Skeletal muscle cell (primary cell): ENCODE measurements at regions not wholly inside any gene's neighbourhood (a gene's known extent, or its start where the extent isn't known, plus 50 kb on each side); places are given as distances from the start of the nearest gene placed in this dataset.
"Not testable (repeated sequence)": the region's sequence is repeated elsewhere in the genome, so short reads cannot be mapped to it uniquely, and the experiment has no call there.

ENCODE experiments used
- DNase-seq: peaks from one replicate; pipeline ENCODE4 v3.0.0-alpha.2; 2010; ENCODE audit warnings: low read depth
- H3K4me3 ChIP-seq: 2 replicates; pipeline ENCODE4 v1.5.1; 2011; ENCODE audit warnings: low read depth, mild to moderate bottlenecking, control low read depth, low read length, moderate library complexity

DNA sequence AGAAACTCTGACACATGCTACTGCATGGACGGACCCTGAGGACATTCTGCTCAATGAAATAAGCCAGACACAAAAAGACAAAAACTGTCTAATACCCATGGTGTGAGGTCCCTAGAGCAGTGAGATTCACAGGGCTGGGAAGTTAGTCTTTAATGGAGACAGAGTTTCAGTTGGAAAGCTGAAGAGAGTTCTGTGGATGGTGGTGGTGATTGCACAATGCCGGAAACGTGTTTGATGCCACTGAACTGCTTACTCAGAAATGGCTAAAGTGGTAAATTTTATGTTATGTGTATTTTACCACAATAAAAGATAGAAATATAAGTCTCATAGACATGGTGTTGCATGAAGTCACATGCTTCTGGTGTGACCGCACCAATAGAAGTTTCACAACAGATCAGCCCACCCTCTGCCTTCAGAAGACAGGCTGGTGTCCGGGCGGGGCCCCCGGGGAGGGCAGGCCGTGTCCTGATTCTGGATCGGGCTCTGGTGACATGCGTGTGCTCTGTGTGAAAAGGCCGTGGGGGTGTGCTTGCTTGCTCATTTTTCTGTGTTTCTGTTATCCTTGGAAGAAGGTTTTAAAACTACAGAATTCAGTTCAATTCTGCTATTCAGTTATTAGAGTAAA is 108.5 kb upstream of the ZNF469 start:
- not testable (repeated sequence) for DNase-seq

DNA sequence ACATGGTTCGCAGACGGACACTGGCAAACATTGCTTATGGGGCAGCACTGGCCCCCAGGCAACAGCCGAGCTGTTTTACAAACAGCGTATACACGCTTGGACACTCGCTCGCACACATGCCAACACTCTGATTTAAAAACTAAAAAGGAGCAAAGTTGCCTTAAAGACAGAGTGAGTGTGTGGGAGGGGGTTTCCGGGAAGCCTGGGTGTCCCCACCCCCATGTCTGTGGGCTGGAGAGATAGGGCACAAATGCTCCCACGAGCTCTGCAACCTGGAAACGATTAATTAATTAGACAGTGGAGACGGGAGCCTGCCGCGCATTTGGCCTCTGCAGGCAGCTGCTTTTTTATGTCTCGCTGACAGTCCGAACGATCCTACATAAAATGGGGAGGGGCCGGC is 107.9 kb upstream of the ZNF469 start:
- no peak for DNase-seq
- H3K4me3 ChIP-seq = no peak overlapping the region

More for the DNA sequence above, 108.5 kb upstream of the ZNF469 start:
- H3K4me3 ChIP-seq = not testable (repeated sequence)

DNA sequence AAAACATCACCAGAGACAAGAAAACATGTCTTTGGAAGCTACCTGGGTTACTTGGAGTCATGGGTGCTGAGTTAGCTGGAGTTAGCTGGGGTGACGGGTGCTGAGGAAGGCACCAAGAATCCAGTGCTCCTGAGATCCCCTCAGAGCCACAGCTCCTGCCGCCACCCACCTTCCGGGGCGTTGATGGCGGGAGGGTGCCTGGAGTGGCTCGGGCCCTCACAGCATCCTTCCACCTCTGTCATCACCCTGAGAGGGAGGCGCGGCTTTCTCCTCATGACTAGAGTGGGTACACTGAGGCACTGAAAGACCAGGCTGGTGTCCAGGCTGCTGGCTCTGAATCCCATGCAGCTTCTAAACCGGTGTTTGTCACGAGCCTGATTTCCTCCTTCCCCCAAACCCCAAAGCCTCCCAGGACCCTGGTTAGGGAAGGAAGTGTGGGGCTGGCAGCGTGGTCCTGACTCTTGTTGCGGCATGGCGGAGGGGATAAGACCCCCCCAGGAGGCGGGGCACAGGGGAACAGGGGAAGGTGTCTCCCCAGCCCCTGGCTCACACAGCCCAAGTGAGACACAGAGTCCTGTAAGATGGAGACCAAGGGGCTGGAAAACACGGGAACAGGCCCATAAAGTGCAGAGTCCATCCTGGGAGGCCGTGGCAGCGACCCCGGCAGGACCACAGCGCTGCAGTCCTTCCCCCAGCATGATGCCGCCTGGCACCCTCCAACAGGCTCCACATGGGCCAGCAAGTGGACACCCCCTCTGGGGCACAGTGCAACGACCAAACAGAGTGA is 107.2 kb upstream of the ZNF469 start:
- H3K4me3 ChIP-seq, DNase-seq: not testable (repeated sequence)

DNA sequence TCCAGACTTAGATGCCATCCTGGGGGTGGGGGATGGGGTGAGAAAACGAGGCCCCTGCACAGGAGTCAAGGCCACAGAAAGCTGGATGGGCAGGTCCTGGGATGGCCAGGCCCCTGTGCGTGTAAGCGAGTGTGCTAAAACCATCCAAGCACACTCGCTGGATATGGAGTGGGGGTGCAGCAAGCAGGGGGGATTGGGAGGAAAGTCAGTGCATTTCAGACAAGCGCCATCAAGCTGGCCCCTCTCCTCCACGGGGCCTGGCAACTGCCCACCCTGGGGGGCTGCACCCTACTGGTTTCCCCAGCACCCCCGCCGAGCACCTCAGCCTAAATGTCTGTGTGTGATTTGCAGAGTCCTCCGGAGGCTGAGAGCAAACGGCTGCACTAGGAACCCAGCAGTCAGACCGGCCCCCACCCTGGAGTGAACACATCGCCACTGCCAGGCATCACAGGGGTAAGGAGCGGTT is 106.6 kb upstream of the ZNF469 start:
- not testable (repeated sequence) for DNase-seq, H3K4me3 ChIP-seq

DNA sequence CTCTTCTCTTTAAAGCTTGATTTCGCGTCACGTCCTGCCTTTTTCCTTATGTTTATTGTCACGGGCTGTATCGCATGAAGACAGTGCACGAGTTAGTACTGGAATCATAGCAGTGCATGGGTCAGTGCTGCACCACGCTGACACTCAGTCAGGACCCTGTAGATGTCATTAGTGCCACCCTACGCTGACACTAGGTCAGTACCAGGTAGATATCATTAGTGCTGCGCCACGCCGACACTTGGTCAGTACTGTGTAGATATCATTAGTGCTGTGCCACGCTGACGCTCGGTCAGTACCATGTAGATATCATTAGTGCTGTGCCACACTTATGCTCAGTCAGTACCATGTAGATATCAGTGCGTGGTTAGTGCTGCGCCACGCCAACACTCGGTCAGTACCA is 106.2 kb upstream of the ZNF469 start:
- no peak for DNase-seq
- no peak overlapping the region for H3K4me3 ChIP-seq

DNA sequence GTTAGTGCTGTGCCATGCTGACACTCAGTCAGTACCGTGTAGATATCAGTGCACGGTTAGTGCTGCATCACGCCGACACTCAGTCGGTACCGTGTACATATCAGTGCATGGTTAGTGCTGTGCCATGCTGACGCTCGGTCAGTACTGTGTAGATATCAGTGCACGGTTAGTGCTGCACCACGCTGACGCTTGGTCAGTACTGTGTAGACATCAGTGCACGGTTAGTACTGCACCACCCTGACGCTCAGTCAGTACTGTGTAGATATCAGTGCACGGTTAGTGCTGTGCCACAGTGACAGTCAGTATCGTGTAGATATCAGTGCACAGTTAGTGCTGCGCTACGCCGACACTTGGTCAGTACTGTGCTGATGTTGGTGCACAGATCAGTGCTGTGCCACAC is 102.8 kb upstream of the ZNF469 start:
- H3K4me3 ChIP-seq = no peak overlapping the region
- DNase-seq = no peak

DNA sequence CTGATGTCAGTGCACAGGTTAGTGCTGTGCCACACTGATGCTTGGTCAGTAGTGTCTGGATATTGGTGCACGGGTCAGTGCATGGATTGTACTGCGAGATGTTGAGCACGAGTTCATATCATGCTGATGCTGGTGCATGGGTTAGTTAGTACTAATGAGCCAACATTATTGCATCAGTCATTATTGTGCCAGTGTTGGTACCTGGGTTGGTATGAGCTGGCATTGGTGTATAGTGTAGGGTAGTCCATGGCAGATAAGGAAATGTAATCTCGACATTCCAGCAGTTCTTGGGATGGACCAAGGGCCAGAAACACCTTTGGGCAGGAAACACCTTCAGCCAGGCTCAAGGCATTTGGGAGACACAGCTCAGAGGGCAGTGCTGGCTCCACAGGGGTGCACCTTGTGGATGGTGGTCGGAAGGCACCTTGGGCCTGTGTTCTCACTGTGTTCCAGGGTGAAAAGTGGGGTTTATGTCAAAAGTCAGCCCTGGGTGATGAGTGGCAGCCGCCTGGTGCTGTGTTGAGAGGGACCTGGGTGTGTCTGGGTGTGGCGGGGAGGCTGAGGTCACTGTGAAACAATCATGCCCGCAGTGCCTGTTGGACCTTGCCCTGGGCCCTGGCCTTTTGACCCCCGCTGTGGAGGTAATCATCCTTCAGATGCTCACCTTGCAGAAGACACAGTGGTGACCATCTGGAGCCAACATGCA is 100.7 kb upstream of the ZNF469 start:
- no peak for DNase-seq

DNA sequence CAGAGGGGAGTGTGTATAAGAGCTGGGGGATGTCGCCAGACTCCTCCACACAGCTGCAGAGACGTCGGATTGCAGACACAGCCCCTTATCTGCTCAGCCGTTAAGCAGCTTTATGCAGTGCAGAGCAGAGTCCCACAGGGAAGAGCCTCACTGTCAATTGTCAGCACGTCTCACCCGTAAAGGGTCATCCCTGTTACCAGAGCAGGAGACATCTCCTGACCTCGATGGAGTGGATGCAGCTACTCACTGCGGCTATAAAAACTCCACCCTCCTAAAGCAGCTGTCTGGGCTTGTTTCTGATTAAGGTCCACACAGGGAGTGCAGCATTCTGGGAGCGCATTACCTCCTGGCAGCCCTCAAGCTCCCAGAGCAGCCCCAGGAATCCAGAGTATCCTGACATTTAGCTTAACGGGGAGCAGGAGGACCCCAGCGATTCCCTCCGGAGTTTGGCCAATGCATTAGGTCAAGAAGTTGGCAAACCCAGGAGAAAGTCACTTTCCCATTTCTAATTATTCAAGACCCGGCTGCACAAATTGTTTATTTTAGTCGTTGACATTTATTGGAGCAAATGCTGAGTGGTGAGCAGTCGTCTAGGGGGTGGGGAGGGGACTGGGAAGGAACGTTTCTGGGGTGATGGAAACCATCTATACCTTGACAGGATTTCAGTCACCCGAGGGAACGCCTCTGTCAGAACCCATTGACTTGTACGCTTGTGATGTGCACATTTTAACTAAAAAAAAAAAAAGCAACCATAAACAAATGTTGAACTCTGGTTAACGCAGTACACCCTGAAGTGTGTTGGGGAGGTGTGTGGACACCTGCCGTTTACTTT is 100.0 kb upstream of the ZNF469 start:
- DNase-seq = no peak

More for the DNA sequence above, 100.7 kb upstream of the ZNF469 start:
- H3K4me3 ChIP-seq = no peak overlapping the region

DNA sequence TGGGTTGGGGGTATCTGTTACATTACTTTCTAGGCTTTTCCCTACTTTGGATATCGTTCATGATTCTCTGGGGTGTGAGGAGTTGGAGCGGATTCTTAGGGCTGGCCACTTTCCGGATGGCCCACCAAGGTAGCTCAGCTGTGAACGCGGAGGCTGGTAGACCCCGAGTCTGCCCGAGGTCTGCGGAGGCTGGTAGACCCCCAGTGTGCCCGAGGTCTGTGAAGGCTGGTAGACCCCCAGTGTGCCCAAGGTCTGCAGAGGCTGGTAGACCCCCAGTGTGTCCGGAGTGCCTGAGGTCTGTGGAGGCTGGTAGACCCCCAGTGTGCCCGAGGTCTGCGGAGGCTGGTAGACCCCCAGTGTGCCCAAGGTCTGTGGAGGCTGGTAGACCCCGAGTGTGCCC is 99.2 kb upstream of the ZNF469 start:
- no peak for DNase-seq
- H3K4me3 ChIP-seq = no peak overlapping the region

More for the DNA sequence above, 100.0 kb upstream of the ZNF469 start:
- no peak overlapping the region for H3K4me3 ChIP-seq

DNA sequence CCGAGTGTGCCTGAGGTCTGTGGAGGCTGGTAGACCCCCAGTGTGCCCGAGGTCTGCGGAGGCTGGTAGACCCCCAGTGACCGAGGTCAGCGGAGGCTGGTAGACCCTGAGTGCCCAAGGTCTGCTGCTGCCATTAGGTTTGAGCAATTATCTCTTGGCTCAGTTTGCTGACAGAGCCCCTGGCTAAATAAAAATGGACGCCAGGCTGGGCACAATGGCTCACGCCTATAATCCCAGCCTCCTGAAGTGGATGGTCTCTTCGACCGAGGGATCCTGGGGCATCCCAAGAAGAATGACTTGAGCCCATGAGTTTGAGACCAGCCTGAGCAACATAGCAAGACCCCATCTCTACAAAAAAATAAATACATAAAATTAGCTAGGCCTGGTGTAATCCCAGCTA is 98.7 kb upstream of the ZNF469 start:
- no peak overlapping the region for H3K4me3 ChIP-seq
- no peak for DNase-seq

DNA sequence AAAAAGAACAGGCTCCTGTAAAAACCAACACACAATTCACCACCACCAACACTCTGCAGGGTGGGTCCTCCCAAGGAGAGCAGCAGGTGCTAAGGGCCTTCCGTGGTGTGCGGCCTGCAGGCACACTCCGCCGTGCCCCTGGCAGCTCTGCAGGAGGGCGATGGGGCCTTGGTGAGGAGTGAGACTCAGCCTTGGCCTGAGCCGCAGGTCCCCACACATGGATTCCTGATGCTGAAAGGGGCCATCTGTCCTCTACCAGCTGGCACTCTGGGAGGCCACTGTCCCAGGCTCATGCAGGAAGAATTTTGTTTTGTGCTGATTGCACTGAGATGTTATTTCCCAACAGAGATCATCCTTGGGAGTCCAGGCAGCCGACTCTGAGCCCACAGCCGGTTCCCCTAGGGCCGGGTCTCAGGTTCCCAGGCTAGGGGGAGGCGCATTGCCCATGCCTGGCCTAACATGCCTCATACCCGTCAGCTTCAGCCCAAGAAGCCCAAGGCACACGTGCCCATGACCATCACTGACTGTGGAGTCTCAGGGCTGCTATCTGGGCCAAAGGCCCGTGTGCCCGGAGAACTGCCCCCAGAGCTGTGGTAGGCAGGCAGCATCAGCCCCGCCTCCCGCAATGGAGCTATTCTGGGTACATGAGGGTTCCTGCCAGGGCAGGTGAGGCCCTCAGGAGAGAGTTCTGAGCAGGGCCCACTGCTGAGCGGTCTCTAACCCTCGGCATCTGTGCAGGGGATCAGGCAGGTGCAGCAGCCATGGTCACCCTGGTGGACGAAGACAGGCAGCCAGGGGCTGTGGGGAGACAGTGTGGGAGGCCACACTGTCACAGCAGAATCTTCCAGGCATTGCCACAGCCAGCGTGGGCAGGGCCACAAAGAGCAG is 97.9 kb upstream of the ZNF469 start:
- H3K4me3 ChIP-seq = no peak overlapping the region
- DNase-seq = no peak

DNA sequence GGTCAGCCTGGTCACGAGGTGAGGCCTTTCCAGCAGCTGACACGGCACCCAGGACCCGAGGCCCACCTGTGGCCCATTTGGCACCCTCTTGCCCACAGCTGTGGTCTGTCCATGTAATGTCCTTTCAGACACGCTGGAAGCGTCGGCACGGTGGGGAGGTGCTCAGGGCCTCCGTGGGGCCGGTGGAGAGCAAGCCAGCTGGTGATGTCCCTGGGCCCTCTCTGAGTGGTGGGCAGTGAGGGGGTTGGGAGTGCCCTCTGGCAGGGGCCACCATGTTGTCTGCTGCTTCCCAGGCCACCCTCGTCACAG is 97.3 kb upstream of the ZNF469 start:
- H3K4me3 ChIP-seq = no peak overlapping the region
- DNase-seq = no peak

DNA sequence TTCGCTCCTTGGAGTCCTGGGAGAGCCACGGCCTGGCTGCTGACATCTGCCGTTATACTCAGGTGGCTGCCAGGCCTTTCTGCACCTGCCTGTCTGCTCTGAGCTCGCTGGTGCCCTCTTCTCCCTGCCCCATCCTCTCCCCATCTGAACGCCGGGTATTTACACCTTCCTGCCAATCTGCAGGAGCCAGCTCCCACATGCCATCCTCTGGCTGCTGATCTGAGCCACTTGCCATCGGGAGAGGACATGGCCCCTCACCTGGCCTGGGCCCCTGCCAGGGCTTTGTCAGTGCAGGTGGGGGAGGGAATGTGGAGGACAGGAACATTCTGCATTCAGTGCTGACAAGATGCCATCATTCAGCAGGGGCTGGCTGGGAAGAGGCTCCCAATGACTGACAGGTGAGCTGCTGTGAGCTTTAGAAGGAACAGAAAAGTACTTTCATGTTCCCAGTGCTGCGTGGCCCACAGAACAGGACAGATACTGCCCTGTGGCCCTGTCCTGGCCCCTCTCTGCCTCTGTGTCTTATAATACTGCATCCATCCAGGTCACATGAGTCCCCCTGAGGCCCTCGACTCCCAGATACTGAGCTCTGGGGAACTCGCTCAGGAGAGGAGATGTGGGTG is 96.3 kb upstream of the ZNF469 start:
- DNase-seq = no peak

DNA sequence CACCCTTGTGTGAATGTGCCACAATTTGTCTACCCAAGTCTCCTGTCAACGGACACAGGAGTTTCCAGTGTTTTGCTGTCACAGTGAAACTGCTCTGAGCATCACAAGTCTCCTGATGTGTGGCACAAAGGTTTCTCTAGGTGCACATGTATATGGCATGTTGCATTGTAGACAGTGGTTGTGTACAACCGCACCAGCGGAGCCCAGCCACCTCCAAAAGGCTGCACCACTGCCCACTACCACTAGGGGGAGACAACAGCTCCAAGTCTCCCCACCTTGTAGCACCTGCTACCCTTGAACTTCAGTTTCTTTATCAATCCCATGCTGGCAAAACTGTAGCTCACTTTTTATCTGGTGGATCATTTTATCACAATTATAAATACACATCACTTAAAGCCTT is 95.5 kb upstream of the ZNF469 start:
- DNase-seq = no peak
- no peak overlapping the region for H3K4me3 ChIP-seq

More for the DNA sequence above, 96.3 kb upstream of the ZNF469 start:
- H3K4me3 ChIP-seq = no peak overlapping the region

DNA sequence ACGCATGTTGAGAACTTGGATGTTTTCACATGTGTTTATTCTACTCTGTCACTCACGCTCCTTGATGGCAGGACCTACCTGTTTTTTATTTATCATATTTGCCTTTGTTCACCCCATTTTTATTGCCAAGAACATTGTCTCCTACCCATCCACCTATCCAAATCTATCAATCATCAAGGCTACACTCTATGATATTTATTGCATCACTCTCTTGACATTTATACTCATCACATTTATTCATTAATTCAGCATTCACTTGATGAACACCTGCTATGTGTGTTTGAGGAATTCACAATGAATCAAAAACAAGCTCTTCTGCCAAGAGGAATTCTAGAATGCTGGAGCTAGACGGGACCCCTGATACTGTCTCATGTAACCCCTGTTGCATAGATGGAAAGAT is 94.5 kb upstream of the ZNF469 start:
- no peak overlapping the region for H3K4me3 ChIP-seq
- DNase-seq = no peak

DNA sequence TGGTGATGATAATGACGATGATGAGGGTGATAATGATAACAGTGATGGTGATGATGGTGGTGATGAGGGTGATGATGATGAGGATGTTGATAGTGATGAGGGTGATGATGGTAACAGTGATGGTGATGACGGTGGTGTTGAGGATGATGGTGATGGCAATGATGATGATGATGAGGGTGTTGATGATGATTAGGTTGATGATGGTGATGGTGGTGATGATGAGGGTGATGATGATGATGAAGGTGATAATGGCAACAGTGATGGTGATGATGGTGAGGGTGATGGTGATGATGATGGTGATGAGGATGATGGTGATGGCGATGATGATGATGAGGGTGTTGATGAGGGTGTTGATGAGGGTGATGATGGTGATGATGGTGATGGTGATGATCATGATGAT is 93.8 kb upstream of the ZNF469 start:
- no peak overlapping the region for H3K4me3 ChIP-seq

DNA sequence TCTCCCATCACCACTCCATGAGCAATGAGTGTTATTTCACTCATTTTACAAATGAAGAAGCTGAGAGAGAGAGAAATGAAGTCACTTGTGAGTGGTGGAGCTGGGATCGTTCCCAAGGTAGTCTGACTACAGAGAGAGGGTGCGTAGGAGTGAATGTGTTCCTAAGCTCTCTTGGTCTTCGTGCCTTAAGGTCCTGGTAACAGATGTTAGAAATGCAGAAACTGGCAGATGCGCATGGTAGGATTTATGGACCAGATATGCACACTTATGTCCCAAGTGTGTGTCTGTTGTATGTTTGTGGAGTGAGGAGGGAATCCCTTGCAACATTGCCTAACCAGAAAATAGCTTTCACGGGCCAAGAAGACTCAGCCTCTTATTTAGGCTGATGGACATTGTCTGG is 93.2 kb upstream of the ZNF469 start:
- no peak for DNase-seq
- no peak overlapping the region for H3K4me3 ChIP-seq

More for the DNA sequence above, 93.8 kb upstream of the ZNF469 start:
- DNase-seq = no peak

DNA sequence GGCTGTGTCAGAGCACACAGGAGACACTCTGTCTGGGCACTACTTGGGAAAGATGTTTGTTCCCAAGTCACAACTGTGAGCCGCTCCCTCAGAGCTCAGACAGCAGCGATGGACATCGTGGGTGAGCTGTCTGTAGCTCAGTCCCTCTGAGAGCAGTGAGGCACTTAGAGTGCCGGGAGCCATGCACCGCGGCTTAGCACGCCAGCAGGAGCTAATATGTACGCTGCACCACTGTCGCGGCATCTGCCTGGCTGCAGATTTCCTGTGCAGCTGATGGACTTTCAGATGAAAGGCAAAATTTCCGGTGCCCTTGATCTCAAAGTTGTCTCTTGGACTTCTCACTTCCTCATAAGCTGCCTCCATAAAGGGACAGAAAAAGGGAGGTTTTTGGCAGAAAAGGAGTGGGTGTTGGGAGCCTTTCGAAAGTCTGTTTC is 92.8 kb upstream of the ZNF469 start:
- no peak for DNase-seq

More for the DNA sequence above, 92.8 kb upstream of the ZNF469 start:
- no peak overlapping the region for H3K4me3 ChIP-seq
